Progenitor cell of endocrine pancreas (in vitro differentiated cells): ENCODE measurements at regions not wholly inside any gene's neighbourhood (a gene's known extent, or its start where the extent isn't known, plus 50 kb on each side); places are given as distances from the start of the nearest gene placed in this dataset.

Experiments used
- DNase-seq: peaks from one replicate; pipeline ENCODE4 v3.0.0; 2021; ENCODE audit warnings: low spot score; ENCODE audit not compliant: unreplicated experiment
- H3K27ac Mint-ChIP-seq: 2 replicates; pipeline ENCODE4 v1.8.0; 2021; ENCODE audit warnings: mild to moderate bottlenecking, moderate library complexity, mixed read lengths
- H3K27me3 Mint-ChIP-seq: 2 replicates; pipeline ENCODE4 v1.8.0; 2021; ENCODE audit warnings: mixed read lengths
- H3K36me3 Mint-ChIP-seq: 2 replicates; pipeline ENCODE4 v1.8.0; 2022; ENCODE audit warnings: mixed read lengths; ENCODE audit not compliant: insufficient read depth
- H3K4me1 Mint-ChIP-seq: 2 replicates; pipeline ENCODE4 v1.8.0; 2021; ENCODE audit warnings: low read depth, mixed read lengths
- H3K4me3 Mint-ChIP-seq: 2 replicates; pipeline ENCODE4 v1.8.0; 2021; ENCODE audit warnings: low read depth, mild to moderate bottlenecking, moderate library complexity, mixed read lengths
- H3K9me3 Mint-ChIP-seq: 2 replicates; pipeline ENCODE4 v1.8.0; 2021; ENCODE audit warnings: low read depth, mixed read lengths
- CTCF ChIP-seq: fragments of 200-600 bp; sonication (generic); IDR thresholded peaks from one replicate; pipeline ENCODE4 v1.5.0; 2021; ENCODE audit warnings: antibody characterized with exemption, mild to moderate bottlenecking; ENCODE audit not compliant: unreplicated experiment

- no peak for DNase-seq
- H3K4me3 Mint-ChIP-seq, result no peak overlapping the region
- peaks cover 47% of the 10 kb centered on the region for H3K27me3 Mint-ChIP-seq
- H3K9me3 Mint-ChIP-seq, result no peaks in the 10 kb centered on the region
- no peak for TF ChIP-seq CTCF
- no peaks in the 10 kb centered on the region for H3K36me3 Mint-ChIP-seq
- H3K27ac Mint-ChIP-seq, result no peak overlapping the region
- H3K4me1 Mint-ChIP-seq, result peaks cover 10% of the 10 kb centered on the region
These were observed 50.9 kb upstream of the NXT1 start for GRCh38 chr20:23299673-23300050.

DNA sequence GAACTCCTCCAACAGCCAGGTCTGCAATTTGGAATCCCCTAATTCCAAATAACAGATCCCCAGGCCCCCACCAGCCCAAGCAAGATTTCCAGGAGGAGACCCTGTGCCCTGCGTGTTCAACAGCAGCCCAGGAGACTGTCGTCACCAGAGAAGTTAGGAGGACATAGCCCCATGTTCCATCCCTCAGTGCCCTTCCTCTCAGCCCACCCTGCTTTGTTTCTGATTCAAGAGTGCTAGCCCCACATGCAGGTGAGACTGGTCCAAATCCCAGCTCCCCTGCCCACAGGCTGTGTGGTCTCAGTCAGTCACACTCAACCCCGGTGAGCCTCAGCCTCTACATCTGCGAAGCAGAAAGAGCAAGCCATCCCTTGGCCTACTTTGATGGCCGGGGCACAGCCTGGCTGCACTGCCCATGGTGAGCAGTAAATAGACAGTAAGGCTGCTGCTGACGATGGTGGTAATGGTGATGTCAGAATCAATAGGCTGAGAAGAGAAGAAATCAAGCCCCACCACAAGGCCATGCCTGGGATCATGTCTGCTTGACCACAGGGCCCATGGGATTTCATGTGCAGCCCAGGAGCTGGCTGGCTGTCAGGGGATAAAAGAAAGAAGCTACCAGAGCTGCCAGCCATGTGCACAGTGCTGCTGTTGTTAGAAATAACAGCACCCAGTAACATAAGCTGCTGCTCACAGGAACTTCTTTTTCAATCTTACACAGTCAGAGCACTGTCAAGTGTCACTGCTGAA, 51.5 kb upstream of the NXT1 start:
- peaks cover 10% of the 10 kb centered on the region for H3K4me1 Mint-ChIP-seq
- DNase-seq, result no peak
- H3K27ac Mint-ChIP-seq, result no peak overlapping the region
- TF ChIP-seq CTCF, result no peak
- no peak overlapping the region for H3K4me3 Mint-ChIP-seq
- peaks cover 52% of the 10 kb centered on the region for H3K27me3 Mint-ChIP-seq
- H3K9me3 Mint-ChIP-seq, result no peaks in the 10 kb centered on the region
- H3K36me3 Mint-ChIP-seq, result no peaks in the 10 kb centered on the region

DNA sequence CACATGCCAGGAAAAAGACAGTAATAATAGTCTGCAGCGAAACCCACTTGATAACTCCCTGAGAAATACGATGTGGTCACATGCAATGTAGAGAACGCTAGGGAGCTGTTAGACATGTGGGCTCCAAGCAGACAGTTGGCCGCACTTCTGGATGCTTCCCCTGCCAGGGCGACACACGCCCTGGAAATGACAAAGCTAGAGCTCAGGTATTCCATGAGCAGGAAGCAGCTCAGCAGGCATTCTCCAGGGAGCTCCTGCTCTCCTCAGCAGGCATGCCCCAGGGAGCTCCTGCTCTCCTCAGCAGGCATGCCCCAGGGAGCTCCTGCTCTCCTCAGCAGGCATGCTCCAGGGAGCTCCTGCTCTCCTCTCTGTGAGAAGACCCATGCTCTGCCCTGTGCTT, 52.4 kb upstream of the NXT1 start:
- Mint-ChIP-seq H3K36me3 (no peaks in the 10 kb centered on the region), H3K27ac (no peak overlapping the region), H3K9me3 (no peaks in the 10 kb centered on the region), H3K4me3 (no peak overlapping the region), H3K27me3 (peaks cover 47% of the 10 kb centered on the region), H3K4me1 (peaks cover 10% of the 10 kb centered on the region)
- no peak for DNase-seq
- no peak for TF ChIP-seq CTCF

- Mint-ChIP-seq H3K27ac (peak overlapping the region; percentile 17), H3K27me3 (peaks cover 42% of the 10 kb centered on the region), H3K36me3 (no peaks in the 10 kb centered on the region), H3K9me3 (no peaks in the 10 kb centered on the region), H3K4me3 (no peak overlapping the region), H3K4me1 (peaks cover 10% of the 10 kb centered on the region)
- no peak for TF ChIP-seq CTCF
- DNase-seq, result no peak
These were observed 53.5 kb upstream of the NXT1 start for GRCh38 chr20:23296841-23297701.

GRCh38 chr20:23295934-23296333, 54.7 kb upstream of the NXT1 start:
- H3K36me3 Mint-ChIP-seq, result no peaks in the 10 kb centered on the region
- no peak for DNase-seq
- peaks cover 41% of the 10 kb centered on the region for H3K27me3 Mint-ChIP-seq
- no peak overlapping the region for H3K4me3 Mint-ChIP-seq
- TF ChIP-seq CTCF, result no peak
- peaks cover 11% of the 10 kb centered on the region for H3K4me1 Mint-ChIP-seq
- no peaks in the 10 kb centered on the region for H3K9me3 Mint-ChIP-seq
- no peak overlapping the region for H3K27ac Mint-ChIP-seq
